GM18867 (cell line): ENCODE measurements at regions not wholly inside any gene's neighbourhood (a gene's known extent, or its start where the extent isn't known, plus 50 kb on each side); places are given as distances from the start of the nearest gene placed in this dataset.
"Not testable (repeated sequence)": the region's sequence is repeated elsewhere in the genome, so short reads cannot be mapped to it uniquely, and the experiment has no call there.

Experiments used
- ATAC-seq: cut with Tn5 transposase; IDR thresholded peaks from one replicate; pipeline ENCODE4 v1.9.1; 2021; ENCODE audit warnings: mild to moderate bottlenecking, moderate library complexity; ENCODE audit not compliant: unreplicated experiment

- no peak for ATAC-seq
Measured at GRCh38 chr6:90691823-90692222, 105.0 kb upstream of the MAP3K7 start.

GRCh38 chr6:90689172-90689571 is 102.3 kb upstream of the MAP3K7 start:
- no peak for ATAC-seq

DNA sequence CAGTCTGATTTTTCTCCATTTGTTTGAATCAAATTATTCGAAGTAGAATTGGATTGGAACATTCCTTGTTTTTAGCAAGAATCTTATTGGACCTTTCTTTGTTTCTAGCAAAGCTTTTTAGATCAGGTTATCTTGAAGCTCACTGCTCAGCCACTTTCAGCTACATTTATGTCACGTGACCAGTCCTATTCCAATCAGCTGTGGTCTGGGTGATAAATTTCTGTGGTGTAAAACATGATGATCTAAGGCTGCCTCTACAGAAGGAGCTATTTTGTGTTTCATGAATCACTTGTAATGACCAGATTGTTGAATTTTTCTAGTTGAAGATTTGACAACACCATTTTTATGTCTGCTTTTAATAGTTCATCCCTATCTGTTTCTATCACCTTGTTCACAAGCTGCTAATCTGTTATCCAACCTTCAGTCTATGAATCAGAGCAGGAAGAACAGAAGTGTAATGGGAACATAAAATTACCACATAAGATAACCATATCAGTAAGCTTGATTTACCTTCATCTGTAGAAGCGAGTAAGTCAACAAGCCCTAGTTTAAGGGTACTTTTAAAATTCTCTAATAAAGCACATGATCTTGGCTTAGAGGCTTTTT is 101.0 kb upstream of the MAP3K7 start:
- ATAC-seq, result no peak

DNA sequence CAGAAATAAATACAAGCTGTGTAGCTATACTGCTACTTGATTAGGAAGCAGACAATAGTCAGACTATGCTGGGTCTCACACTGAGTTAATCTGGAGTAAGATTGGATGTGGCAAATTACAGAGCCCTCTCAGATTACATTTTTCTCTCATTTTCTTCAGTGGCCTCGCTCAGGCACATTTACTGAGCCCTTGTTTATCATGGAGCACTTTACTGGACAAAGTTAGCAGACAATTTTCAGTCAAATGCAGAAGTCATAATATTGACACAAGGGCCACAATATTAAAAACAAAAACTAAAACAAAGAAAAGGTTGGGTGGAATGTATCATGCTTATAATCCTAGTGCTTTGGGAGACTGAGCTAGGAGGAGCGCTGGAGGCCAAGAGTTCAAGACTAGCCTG is 95.0 kb upstream of the MAP3K7 start:
- no peak for ATAC-seq

DNA sequence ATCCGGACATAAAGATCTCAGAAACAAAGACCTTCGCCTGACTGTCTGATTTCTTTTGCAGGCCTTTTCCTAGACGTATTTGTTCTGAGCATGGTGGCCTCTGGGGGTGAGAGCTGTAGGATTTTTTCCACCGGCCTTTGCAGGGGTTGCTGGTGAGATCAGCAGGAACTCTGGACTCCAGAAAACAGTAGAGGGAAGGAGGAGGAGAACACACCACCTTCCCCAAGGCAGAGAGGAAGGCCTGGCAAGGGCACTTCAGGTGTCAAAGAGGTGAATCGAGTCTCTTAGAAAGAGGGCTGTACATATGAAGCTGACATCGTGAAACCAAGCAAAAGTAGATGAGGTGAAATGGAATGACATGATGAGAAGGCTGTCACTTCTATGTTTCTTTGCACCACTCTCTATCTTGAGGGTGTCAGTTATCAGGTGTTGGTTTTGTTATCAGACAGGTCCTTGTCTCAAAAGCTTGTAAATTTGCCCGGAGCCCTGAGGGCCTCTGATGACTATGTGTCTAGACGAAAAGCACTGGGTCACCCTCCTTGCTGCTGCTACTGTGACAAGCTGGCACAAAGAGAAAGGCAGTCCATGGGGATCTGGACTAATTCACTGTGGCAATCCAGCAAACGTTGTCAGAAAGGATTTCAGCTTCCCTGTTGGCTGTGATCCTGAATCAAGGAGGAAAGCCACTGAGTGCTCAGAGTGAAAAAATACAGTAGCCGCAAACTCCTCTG is 91.3 kb upstream of the MAP3K7 start:
- no peak for ATAC-seq

DNA sequence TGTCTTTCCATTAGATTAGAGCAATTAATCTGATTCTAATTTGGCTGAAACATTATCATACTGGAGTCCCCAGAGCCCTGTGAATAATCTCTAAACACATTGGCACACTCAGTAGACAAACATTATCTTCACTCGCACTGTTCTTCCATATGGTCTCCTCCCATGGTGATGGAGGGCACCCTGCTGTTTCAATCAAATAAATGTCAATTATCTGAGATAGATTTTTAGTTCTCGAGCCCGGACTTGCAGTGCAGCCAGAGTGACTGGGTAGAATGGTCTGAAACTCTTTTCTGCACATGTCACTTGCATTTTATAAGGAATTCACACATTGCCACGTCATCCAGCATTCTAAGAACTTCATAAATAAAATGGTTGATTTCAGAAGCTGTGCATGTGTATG is 90.6 kb upstream of the MAP3K7 start:
- ATAC-seq, result no peak

DNA sequence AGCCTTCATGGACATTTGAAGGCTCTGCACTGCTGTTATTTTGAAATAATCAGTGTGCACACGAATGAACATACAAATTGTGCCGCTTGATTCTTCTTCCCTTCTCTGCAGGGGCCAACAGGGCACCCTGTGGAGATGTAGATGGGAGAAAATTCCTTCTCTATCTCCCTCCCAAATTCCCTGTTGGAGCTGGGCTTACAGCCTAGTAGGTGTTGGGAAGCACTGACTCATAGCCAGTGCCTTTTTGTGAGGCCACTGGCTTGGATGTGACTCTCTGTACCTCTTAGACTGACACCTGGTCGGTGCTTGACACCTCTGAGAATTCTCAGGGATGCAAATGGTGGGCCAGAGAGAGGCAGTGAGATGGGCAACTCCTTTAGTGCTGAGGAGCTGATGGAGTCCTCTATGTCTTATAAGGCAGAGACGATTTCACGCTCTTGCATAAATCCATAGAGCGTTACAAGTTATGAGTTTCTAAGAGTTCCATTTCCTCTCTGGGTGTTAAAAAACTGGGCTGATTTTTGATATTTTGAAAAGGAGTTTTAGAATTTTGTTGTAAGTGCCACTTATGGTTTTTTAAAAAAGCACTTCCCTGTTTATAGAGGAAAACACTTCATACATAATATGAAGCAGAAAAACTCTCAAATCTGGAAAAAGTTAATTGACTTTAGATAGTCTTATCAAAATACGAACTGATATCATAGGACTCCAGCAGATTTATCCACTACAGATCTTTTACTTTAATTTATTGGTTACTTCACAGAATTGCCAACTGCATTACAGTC is 89.8 kb upstream of the MAP3K7 start:
- ATAC-seq, result no peak

DNA sequence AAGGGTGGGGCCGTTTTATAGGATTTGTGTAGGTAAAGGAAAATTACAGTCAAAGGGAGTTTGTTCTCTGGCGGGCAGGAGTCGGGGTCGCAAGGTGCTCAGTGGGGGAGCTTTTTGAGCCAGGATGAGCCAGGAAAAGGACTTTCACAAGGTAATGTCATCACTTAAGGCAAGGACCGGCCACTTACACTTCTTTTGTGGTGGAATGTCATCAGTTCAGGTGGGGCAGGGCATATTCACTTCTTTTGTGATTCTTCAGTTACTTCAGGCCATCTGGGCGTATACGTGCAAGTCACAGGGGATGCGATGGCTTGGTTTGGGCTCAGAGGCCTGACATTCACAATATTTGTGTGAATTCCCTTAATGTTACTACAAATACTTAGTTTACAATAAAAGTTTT is 88.2 kb upstream of the MAP3K7 start:
- not testable (repeated sequence) for ATAC-seq

DNA sequence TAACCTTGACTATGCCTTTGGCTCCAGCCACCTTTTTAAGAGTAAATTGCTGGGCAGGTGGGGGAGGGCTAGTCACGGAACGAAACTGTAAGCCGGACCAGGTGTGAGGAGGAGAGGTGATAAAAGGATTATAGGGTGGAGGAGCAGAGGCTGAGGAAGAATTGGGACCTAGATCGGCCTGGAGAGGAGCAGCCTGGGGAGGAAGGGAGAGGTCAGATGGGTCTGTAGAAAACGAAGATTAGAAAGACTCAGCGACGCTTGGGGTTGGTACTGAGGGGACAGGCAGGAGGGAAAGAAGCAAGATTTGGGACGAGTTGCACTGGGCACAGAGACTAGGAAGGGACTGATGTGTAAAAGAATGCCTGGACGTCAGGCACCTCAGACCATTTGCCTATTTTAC is 87.2 kb upstream of the MAP3K7 start:
- ATAC-seq, result not testable (repeated sequence)

- no peak for ATAC-seq
Measured at GRCh38 chr6:90669846-90670245, 83.0 kb upstream of the MAP3K7 start.

DNA sequence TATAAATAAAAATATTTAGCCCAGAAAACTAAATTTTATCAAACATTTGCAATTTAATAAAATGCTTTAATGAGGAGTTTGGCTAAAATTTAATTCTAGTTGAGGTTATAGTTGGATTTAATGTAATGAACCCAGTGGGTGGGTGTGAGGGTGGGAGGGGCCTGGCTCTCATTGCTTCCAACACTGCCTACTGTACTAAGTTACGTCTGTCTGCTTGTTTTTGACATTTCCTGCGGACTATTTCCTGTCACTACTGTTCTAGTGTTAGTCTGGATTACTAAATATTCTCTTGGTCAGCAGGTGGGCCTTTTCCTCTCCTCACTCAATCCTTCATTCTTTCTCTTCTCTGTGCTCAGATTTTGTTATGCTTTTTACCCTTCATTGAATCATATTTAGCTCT is 82.5 kb upstream of the MAP3K7 start:
- no peak for ATAC-seq

- no peak for ATAC-seq
Measured at GRCh38 chr6:90668141-90668540, 81.3 kb upstream of the MAP3K7 start.

- ATAC-seq, result no peak
Measured at GRCh38 chr6:90663873-90664272, 77.0 kb upstream of the MAP3K7 start.

GRCh38 chr6:90663106-90663505 is 76.2 kb upstream of the MAP3K7 start:
- ATAC-seq, result no peak

- no peak for ATAC-seq
Measured at GRCh38 chr6:90660931-90661330, 74.1 kb upstream of the MAP3K7 start.

DNA sequence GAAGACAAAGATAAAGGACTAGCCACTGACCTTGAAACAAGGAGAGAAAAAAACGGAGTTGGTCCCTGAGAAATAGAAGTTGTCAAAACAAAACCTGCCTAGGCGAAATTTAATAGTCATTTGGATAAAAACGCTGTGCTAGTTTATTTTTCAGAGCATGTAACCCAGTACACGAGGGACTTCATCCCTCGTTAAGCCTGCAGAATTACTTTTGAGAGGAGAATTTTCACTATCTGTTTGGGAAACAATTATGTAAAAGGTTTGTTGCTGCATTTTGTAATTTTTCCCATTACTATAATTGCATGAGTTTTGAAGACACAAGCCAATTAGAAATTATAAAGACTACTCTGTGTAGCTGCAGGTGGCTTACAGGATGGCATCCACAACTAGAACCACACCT is 71.6 kb upstream of the MAP3K7 start:
- ATAC-seq, result no peak

GRCh38 chr6:90656325-90656724 is 69.5 kb upstream of the MAP3K7 start:
- ATAC-seq, result no peak

GRCh38 chr6:90654806-90655205 is 67.9 kb upstream of the MAP3K7 start:
- no peak for ATAC-seq

DNA sequence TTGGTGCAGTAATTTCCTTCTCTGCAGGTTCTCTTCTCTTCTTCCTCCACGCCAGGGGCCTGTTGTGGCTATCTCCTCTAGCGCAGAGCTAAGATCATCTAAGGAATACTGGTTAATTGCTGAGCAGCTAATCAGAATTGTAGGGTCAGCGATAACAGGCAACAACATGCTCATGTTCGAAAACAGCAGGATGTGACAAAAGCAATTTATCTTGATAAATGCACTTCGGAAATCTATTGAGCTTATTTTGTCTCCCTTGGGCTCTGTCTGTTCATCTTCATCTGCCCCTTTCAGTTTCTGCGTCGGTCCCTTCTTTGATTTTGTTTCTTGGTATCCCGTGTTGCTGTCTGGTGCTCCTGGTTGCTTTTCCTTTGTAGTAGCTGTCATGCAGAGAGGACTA is 67.3 kb upstream of the MAP3K7 start:
- ATAC-seq, result no peak

GRCh38 chr6:90653750-90654149 is 66.9 kb upstream of the MAP3K7 start:
- no peak for ATAC-seq

GRCh38 chr6:90650041-90650940 is 63.4 kb upstream of the MAP3K7 start:
- no peak for ATAC-seq
